ENCODE measurements at regions not wholly inside any gene's neighbourhood (a gene's known extent, or its start where the extent isn't known, plus 50 kb on each side); places are given as distances from the start of the nearest gene placed in this dataset.

DNA sequence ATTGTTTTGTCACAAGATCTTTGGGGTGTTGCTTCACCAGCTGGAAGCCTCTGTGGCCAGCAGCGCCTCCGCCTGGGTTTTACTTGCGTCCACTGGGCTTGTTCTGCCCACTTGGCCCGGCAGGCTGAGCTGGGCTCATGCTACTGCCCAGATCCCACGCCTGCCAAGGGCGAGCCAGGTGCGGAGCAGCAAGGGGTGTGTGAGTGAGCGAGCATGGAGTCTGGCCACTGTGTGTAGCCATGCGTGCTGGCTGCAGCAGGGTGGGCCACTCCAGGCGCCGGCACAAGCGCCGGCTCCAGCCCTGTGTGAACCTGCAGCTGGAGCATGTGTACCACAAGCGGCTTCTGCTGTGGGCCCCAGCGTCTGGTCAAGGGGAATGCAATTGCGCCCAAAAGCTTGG is 416.5 kb upstream of the RGMA start:
- TF ChIP-seq CTCF (IDR thresholded peaks at IDR 0.05) (no peak), POLR2A (IDR thresholded peaks at IDR 0.05) (no peak)
